Stimulated activated CD8-positive, alpha-beta memory T cell treated with anti-CD3 and anti-CD28 coated beads, Interleukin-15, amount 100 ng/mL, for 48 hours (primary cell): ENCODE measurements at regions not wholly inside any gene's neighbourhood (a gene's known extent, or its start where the extent isn't known, plus 50 kb on each side); places are given as distances from the start of the nearest gene placed in this dataset.
"Not testable (repeated sequence)": the region's sequence is repeated elsewhere in the genome, so short reads cannot be mapped to it uniquely, and the experiment has no call there.

Source experiments
- DNase-seq, 2 donors: peaks; one replicate each; pipeline ENCODE4 v3.0.0-alpha.2; 2020; ENCODE audit warnings: low read depth in 2 of 2

DNA sequence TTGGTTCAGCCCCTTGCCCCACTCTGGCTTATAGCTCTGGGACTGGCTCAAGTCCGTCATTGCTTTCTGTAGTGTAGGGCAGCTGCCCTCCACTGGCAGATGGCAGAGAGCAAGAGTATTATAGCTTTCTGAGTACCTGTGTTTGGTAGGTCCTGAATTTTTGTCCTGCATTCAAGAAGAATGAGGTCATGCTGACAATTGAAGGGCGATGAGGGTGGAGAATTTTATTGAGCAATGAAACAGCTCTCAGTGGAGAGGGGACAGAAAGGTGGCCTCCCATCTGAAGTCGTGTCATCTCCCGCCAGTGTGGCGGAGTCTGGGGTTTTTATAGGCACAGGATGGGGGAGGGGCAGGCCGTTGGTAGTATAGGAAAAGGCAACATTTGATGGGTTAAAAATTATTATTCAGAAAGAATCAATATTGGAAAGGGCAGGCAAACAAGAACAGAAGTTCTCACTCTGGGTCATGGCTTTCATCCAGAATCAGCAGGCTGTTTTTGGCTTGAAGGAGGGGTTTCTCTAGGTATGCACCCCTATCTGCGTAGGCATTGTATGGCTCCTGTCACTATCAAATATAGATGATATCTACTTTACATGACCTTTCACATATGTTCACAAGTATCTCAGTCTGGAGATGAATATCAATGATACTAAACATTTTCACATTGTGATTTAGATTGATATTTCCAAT is 1239.7 kb upstream of the ALCAM start:
- no peak for DNase-seq

DNA sequence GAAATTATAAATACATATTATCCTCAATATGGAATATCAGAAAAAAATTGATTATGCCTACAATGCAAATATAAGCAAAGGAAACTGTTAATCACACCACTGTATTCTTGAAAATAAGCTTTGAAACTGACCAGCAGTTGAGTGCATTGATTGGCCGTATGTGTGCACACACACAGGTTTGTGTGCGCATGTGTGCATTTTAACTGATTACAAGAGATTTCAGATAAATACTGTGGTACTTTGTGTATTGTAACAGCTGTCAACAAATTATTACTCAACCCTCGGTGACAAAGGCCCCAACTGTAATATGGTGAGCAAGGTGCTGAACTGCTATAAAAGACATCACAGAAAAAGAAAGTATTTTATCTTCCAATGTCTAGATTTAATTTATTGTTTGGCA is 1238.9 kb upstream of the ALCAM start:
- no peak for DNase-seq

DNA sequence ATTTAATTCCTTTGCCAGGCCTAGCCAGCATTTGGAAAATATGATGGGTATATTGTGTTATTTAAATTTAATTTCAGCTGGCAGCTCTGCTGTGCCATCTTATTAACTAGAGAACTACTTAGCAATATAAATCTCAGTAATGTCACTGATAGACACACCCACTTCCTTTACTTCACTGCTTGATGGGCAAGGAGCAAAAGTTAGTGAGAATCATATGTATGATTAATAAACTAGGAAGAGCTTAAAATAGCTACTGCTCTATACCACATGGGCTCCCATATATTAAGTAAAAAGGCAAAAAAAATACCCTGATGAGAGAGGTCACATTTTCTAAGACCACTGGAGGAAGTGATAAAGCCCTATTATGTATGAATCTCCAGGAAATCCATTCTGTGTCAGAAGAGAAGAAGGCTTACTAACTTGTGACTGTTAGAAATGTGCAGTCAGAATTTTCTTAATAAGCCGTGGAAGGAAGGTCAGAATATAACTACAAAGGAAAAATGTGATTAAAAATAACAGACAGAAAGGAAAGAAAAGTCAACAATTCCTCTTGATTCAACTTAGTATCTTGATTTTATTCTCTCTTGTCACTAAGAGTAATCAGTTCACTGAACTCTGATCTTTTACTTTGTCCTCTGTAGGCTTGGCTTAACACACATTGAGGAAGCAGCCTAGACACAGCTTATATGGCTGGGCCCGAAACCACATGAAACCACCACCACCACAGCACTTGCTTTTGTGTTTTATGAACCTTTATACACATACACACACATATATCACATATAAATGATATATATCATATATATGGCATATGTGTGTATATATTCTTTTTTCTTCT is 1233.9 kb upstream of the ALCAM start:
- DNase-seq = no peak

DNA sequence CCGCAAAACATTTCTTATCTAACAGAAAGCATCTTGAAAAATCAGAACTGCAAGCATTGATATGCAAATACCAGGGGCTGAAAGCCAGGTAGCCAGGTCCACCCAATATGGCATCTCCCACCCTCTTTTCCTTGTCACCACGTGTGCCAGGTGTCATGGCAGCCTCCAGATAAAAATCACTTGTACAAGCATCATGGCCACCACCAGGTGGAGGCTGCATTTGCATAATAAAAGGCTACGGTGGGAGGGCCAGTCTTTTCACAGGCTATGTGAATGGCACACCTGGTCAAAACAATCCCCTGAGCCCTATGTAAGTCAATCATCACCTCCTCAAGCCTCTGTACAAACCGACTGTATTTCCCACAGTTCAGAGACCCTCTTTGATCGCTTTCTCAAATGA is 1233.1 kb upstream of the ALCAM start:
- DNase-seq = no peak

DNA sequence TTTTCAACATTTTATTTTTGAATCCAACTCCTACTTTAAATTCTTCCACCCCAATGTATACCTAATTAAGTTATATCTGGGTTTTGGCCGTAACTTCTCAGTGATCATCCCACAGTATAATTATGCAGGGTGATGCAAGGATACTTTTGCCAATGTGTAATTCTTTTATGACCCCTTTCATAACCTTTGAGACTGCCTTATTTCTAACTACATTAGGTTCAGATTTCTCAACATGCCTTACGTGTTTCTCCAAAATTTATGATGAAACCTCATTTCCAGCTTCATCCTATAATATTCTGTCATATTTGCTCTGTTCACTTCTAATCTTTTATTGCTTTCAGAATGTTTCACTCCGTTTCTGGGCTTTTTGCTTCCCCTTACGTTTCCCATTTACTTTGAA is 1229.6 kb upstream of the ALCAM start:
- no peak for DNase-seq

DNA sequence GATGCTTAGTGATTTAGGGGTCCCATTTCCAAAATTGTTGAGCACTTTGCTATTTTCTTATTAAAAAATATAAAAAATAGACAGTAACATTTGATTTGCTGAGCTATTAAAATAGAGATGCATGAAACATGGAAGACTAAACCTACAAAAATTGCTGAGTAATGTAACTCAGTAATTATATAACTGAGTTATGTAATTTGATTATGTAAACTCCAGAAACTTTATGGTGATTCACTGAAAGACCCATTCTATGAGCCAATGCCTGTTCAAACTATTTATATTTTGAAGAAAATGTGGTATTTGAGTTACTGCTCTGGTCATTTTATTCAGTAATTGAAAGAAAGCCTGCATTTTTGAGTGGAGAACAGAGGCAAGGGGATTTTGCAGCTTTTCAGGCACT is 1221.5 kb upstream of the ALCAM start:
- DNase-seq = no peak

DNA sequence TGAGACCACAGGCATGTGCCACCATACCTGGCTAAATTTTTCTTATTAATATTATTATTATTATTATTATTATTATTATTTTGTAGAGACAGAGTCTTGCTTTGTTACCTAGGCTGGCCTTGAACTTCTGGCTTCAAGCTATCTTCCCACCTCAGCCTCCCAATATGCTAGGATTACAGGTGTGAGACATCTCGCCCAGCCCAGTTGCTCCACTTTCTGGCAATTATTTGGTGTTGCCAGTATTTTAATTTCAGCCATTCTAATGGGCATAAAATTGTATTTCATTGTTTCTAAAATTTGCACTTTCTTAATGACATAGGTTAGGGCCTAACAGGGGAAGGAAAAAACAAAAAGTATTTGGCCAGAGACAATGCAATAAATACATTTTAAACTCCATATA is 1217.6 kb upstream of the ALCAM start:
- DNase-seq = no peak

DNA sequence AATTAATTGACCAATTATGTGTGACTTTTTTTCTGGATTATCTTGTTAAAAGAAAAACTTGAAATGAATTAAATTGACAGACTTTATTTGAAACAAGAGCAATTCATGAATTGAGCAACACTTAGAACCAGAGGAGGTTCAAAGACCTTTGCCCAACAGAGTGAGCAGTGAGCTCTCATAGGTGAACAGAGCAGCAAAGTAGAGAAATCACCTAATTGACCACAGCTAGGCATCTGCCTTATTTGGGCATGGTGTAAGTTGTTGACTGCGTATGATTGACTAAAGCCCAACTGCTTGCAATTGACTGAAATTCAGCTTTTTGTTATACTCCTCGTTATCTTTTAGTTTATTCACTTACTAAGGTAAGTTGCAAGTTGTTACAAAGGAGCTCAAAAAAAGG is 1216.0 kb upstream of the ALCAM start:
- no peak for DNase-seq

DNA sequence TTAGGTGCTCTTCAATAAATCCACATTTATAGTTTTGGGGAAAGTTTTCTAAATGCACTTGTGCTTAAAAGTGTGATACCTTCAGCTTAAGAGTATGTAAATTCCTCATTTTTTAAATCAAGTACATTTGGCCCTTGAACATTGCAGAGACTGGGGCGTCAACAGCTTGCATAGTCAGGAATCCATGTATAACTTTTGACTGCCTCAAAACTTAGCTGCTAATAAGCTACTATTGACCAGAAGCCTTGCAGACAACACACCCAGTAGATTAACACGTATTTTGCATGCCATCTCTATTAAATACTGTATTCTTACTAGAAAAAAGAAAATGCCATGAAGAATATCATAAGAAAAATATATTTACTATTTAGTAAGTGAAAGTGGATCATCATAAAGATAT is 1211.8 kb upstream of the ALCAM start:
- DNase-seq = no peak

DNA sequence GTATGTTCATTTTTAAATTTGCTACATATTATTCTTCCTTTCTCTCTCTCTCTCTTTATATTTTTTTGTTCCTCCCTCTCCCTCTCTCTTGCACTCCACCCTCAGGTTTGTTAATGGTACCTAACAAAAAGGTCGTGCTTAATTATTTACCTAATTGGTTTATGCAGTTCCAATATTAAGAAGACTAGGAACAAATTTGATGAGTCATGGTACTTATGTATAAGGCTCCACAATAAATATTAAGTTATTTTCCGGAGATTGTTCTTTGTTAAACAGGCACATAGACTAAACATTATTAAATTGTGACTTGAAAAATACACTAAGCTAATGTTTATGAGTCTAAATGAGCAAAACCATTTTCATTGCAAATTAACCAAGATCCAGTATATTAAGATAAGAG is 1200.8 kb upstream of the ALCAM start:
- no peak for DNase-seq

DNA sequence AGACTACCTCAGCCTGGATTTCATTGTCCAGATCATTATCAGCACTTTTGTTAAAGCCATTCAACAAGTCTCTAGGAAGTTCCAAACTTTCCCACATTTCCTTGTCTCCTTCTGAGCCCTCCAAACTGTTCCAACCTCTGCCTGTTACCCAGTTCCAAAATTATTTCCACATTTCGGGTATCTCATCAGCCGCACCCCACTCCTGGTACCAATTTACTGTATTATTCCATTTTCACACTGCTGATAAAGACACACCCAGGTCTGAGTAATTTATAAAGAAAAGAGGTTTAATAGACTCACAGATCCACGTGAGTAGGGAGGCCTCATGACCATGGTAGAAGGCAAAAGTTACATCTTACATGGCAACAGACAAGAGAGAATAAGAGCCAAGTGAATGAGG is 1198.3 kb upstream of the ALCAM start:
- DNase-seq = no peak

DNA sequence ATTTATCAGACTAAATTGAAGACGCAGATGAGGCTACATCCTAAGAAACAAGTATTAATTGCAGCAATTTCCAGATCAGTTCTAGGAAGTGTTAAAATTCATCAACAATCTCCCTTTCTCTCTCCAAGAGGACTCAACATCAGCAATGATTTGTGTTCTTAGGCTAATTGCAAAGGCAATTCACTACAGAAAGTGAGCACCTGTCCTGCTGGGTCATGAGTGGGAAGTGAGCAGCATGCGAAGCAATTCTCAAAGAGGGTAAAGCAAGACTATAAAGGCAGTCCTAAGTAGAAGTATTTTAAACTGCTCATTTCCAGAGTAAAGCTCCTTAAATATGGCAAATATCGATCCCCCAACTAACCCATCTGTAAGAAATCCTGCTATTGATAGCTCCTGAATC is 1191.0 kb upstream of the ALCAM start:
- no peak for DNase-seq

DNA sequence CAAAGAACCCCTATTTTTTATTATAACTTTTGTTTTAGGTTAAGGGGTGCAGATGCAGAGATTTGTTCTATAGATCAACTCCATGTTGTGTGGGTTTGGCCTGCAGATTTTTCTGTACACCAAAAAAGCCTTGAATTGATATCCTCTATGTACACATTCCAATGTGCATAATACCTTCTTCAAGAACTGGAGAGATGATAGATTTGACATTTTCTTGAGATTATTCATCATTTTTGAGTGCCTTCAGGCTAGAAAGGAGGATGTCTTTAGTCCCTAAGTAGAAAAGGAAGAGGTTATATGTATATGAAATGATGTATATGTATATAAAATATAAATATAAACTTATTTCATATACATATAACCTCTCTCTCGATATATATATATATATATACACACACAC is 1190.0 kb upstream of the ALCAM start:
- no peak for DNase-seq

DNA sequence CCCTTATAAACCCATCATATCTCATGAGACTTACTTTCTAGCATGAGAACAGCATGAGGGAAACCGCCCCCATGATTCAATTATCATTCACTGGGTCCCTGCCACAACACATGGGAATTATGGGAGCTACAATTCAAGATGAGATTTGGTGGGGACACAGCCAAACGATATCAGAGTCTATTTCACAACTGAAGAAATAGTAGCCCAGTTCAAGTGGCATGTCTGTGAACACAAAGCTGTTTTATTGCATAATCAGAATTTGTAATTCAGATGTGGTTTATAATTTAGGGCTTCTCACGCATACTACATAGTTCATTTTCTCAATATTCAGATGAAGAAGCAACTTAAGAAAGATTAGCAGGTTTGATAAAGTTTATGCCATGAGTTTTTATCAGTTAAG is 1188.0 kb upstream of the ALCAM start:
- DNase-seq = no peak

DNA sequence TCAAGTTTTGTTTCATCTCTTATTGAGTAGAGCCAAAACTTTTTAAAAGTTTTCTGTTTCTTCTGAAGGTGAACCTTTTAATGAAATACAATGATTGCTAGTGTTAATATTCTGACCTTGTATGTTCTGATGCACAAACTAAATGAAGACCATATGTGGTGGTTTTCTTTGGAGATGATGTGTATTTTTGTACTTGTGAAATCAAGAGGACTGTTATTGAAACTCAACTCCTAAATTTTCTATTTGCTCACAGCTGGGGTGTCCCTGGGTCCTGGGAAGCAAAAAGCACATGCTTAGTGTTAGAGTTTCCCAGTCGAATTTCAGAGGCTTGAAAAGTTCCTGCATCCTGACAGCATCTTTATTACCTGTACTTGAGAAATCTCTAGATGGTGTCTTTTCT is 1185.8 kb upstream of the ALCAM start:
- DNase-seq = no peak

DNA sequence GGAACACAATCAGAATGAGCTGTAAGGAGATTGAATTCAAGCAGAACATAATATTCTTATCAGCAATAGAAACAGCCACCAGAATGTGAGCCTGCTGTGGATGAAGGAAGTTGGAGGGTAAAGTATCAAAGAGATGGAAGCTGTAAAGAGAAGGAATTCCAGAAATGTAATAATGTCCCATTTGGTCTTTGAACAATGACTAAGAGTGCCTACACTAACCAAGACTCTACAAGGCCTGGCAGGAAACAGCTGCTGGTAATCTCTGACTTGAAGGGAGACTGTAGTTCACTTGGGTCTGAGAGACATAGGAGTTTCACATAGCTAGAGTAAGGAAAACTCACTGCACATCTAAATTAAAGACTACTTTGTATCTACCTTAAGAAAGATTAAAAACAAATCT is 1176.0 kb upstream of the ALCAM start:
- no peak for DNase-seq

DNA sequence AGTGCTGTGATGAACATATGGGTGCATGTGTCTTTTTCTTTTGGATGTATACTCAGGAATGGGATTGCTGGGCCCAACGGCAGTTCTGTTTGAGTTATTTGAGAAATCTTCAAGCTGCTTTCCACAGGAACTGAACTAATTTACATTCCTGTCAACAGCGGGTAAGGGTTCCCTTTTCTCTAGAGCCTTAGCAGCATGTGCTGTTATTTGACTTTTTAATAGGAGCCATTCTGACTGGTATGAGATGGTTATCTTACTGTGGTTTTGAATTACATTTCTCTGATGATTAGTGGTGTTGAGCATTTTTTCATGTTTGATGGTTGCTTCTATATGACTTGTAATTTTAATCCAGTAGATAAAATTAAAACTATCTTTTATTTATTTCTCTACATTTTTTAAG is 1168.6 kb upstream of the ALCAM start:
- no peak for DNase-seq

DNA sequence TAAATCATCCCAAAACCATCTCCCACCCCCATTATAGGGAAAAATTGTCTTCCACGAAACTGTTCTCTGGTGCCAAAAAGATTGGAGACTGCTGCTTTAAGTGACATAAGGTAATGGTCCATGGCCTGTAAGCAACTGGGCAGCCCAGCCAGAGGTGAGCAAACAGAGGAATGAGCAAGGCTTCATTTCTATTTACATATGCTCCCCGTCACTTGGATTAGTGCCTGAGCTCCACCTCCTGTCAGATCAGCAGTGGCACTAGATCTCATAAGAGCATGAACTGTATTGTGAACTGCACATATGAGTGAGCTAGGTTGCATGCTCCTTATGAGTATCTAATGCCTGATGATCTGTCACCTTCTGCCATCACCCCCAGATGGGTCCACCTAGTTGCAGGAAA is 1159.8 kb upstream of the ALCAM start:
- DNase-seq = no peak

DNA sequence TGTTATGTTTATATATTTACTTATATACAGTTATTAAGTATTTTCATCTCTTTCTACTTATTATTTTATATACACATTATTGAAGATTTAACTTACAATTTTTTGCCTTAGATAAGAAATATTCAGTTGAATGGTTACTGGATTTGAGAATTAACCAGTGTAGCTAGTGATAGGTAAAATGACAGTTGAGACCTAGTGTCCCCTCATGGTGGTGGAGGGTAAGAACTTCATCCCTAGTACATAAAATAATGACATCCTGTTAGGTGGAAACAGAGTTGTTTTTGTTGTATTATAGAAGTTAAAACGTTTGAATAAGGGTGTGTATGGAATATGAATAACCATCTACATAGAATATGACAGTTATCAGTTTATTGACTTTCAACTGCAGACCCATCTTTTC is 1152.4 kb upstream of the ALCAM start:
- no peak for DNase-seq

DNA sequence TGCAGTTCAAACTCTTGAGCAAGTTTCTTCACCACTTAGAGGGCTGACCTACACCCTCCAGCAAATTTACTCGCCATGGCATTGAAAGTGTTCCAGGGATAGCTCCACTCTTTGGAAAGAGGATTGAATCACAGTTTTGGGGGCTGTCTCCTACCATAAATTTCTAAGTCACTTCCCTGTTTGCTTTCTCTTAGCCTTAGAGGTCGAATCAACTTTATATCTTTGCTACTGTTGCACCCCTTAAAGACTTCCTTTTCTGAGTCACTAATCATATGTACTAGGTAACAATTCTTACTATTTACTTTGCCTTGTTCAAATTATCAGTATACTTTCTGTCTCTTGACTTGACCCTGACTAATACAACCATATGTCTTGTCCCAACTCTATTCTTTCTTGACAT is 1151.8 kb upstream of the ALCAM start:
- DNase-seq = no peak

DNA sequence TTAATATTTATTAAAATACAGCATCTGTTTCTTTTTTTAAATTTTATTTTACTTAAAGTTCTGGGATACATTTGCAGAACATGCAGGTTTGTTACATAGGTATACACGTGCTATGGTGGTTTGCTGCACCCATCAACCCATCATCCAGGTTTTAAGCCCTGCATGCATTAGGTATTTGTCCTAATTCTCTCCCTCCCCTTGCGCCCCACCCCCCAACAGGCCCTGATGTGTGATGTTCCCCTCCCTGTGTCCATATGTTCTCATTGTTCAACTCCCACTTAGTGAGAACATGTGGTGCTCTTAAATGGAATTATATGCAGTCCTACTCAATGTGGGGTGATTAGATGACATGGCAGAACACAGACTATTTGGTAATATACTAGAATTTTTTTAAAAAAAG is 1147.7 kb upstream of the ALCAM start:
- not testable (repeated sequence) for DNase-seq

DNA sequence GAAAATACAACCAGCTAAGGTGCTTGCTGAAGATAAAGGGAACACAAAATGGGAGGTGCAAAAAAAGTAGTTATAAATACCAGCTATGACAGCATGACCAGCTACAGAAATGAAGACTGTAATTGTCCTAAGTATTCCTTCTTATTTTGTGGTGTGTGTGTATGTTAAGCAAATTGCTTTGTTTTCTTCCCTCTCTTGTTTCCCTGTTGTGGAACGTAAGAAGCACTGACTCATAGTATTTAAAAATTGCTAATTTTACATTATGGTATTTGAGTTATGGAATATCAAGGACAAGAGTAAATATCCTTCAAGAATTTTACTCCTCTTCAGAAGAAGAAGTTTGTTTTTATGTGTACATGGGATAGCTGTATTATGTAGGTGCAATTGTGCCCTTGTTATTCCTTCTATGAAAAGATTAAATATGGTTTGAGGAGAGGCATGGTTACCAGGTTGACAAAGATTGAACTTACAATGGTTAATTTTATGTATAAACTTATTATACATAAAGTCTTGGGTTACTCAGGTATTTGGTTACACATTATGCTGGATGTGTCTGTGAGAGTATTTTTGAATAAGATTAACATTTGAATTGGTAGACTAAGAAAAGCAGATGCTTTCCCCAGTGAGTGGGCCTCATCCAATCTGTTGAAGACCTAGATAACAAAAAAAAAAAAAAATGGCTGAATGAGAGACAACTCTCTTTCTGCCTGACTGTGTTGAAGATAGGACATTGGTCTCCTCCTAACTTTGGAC is 1132.1 kb upstream of the ALCAM start:
- DNase-seq = no peak

DNA sequence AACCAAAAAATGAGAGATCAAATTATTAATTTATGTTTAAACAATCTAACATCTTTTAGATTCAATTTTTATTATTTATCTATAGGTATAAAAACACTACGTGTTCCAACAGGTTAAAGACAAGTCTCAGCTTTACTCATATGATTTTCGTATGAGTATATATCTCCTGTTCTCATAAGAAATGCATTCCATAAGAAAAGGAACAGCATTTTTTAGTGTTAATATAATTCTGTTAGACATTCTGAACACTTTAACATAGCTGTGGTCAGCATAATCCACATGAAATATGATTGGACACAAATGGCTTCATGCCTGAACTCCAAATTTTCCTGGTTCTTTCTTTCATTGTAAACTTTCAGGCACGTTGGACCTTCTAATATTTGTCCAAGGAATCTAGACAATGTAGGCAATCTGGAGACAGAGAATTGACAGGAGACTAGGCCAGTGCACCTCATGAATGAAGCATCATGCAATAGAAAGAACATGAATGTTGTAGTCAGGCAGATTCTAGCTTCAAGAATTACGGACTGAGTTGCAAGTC is 1122.0 kb upstream of the ALCAM start:
- DNase-seq = no peak
